LNCaP clone FGC (cell line): ENCODE measurements at regions not wholly inside any gene's neighbourhood (a gene's known extent, or its start where the extent isn't known, plus 50 kb on each side); places are given as distances from the start of the nearest gene placed in this dataset.

ENCODE experiments used
- DNase-seq: peaks from one replicate; pipeline ENCODE4 v3.0.0-alpha.2; 2011; ENCODE audit warnings: low read depth
- H3K4me3 ChIP-seq: 2 replicates; pipeline ENCODE4 v1.5.1; 2011; ENCODE audit warnings: mild to moderate bottlenecking, low read depth, low read length, control low read depth
- TF ChIP-seq, protein P1 (sequence below): IDR thresholded peaks from 2 replicates; pipeline ENCODE4 v1.5.1; 2012; ENCODE audit warnings: mild to moderate bottlenecking; ENCODE audit not compliant: control insufficient read depth, insufficient read depth; ENCODE audit errors: extremely low read depth

DNA sequence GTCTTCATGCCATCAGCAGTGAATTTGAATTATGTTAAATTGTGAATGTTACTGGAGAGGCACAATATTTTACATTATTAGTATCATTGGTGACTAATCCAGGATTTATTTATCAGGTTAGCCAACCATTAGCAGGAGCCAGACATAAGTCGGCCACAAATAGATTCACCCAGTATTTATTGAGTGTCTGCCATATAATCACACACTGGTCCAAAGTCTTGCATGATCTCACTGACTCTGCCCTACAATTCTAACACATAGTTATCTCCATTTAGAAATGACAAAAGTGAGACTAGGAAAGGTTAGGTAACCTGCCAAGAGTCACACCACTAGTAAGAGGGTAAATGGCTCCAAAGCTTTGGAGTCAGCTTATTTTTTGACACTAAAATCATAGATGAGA lies 179.6 kb downstream of the BLID start:
- no peak for DNase-seq
- no peak overlapping the region for H3K4me3 ChIP-seq
- TF ChIP-seq, protein P1, sequence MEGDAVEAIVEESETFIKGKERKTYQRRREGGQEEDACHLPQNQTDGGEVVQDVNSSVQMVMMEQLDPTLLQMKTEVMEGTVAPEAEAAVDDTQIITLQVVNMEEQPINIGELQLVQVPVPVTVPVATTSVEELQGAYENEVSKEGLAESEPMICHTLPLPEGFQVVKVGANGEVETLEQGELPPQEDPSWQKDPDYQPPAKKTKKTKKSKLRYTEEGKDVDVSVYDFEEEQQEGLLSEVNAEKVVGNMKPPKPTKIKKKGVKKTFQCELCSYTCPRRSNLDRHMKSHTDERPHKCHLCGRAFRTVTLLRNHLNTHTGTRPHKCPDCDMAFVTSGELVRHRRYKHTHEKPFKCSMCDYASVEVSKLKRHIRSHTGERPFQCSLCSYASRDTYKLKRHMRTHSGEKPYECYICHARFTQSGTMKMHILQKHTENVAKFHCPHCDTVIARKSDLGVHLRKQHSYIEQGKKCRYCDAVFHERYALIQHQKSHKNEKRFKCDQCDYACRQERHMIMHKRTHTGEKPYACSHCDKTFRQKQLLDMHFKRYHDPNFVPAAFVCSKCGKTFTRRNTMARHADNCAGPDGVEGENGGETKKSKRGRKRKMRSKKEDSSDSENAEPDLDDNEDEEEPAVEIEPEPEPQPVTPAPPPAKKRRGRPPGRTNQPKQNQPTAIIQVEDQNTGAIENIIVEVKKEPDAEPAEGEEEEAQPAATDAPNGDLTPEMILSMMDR = no peak

DNA sequence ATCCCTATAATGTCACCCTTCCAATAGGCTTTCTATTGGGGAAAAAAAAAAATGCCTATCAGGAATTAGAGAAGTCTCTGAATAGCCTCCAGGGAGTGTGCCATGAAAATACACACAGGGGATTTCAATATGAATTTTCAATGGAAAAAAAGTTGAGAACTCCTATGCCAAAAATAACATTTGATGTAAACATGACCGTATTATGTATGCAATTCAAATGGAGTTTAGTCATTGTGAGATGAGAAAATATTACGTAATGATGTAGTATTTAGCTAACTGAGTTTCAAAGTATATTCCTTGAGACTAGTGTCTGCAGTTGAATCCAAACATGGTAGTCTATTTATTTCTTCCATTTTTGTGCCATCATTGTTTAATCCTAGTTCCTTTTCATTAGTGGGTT lies 182.3 kb downstream of the BLID start:
- TF ChIP-seq, protein P1 = no peak
- no peak for DNase-seq
- H3K4me3 ChIP-seq = no peak overlapping the region

- no peak overlapping the region for H3K4me3 ChIP-seq
- TF ChIP-seq, protein P1 = no peak
- no peak for DNase-seq
Measured at GRCh38 chr11:121933294-121933693, 182.7 kb downstream of the BLID start.

- H3K4me3 ChIP-seq = no peak overlapping the region
- TF ChIP-seq, protein P1 = no peak
- DNase-seq = no peak
Measured at GRCh38 chr11:121932646-121933185, 183.3 kb downstream of the BLID start.

DNA sequence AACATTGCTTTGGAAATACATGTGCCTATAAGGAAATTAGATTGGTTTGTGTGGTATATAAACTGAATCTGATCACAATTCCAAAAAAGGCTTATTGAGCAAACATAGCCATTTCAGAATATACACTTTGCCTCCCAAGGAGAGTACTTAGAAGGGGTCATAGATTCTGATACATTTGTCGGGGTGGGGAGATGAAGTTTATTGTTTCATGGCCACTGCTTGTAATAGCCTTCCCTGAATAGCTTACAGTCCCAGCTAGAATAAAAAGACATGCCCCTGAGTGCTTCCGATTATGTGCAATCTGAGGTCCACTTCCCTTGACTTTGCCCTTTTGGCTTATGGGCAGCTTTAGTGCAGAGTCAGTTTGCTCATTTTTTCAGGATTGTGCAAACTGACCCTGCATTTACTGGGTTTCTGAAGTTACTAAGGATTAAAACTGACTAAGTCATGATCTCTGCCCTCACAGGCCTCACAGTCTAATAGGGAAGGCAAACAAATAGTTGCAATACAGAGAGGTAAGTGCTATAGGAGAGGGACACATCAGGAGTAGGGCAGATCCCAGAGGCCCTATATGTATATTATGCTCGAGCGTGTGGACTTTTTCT lies 184.2 kb downstream of the BLID start:
- no peak for DNase-seq
- TF ChIP-seq, protein P1 = no peak

DNA sequence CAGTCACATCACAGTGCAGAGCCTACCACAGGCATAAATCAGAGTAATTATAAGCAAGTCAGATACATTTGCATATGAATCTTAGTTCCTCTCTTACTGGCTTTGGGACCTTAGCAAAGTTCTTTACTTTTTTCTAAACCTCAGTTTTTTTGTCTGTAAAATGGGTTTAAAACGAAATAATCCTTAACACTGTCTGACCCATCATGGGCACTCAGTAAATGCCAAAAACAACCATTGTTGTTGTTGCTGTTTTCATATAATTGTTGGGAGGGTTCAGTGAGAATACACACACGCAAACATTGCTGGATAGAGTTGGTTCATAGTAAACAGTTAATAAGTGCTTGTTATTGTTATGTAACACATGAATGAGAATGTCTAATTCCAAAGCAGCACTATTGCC lies 184.9 kb downstream of the BLID start:
- no peak for DNase-seq
- TF ChIP-seq, protein P1 = no peak

More for the DNA sequence above, 184.2 kb downstream of the BLID start:
- H3K4me3 ChIP-seq = no peak overlapping the region

More for the DNA sequence above, 184.9 kb downstream of the BLID start:
- no peak overlapping the region for H3K4me3 ChIP-seq
